SH-SY5Y (cell line): ENCODE measurements at regions not wholly inside any gene's neighbourhood (a gene's known extent, or its start where the extent isn't known, plus 50 kb on each side); places are given as distances from the start of the nearest gene placed in this dataset.

ENCODE experiments used
- GATA2 ChIP-seq: IDR thresholded peaks from 2 replicates; pipeline ENCODE4 v1.6.1; 2011; ENCODE audit warnings: mild to moderate bottlenecking, low read depth, low read length
- GATA3 ChIP-seq: IDR thresholded peaks from 2 replicates; pipeline ENCODE4 v1.6.1; 2011; ENCODE audit warnings: low read depth, mild to moderate bottlenecking, low read length, moderate library complexity

DNA sequence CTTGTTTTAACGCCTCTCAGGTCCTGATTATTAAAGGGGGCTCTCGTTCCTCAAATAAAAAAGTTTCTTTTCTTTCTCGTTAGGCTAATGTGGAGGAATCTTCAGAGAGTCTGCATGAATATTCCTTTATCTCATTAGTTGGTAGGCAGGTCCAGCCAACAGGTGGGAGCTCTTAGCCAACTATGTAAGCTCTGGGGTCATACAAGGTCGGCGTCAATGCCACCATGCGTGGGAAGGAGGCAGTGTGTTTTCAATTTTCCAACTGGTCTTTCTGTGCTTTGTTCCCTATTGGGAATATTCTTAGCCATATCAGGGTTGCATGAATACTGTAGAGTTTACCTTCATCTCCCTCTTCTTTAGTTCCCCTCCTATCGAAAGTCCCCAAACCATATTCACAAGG lies 118.5 kb upstream of the SVIL start:
- TF ChIP-seq GATA2: no peak
- no peak for TF ChIP-seq GATA3
